Small intestine (tissue), 7 donors: ENCODE measurements at regions not wholly inside any gene's neighbourhood (a gene's known extent, or its start where the extent isn't known, plus 50 kb on each side); places are given as distances from the start of the nearest gene placed in this dataset.

Experiments
- DNase-seq, 2 donors: peaks; one replicate each; pipeline versions ENCODE4 v3.0.0 to v3.0.0-alpha.2; 2013
- FAIRE-seq: peaks from 2 replicates; lab custom pipeline; 2012; peaks lifted over from hg19 to GRCh38; lab: Jason Lieb, UNC
- H3K27ac ChIP-seq, 3 donors: one replicate each; pipeline ENCODE4 v1.5.1; 2013; ENCODE audit warnings: low read length in 2 of 3, mild to moderate bottlenecking in 2 of 3, control low read depth in 1 of 3, inconsistent platforms in 1 of 3, low read depth in 1 of 3, moderate library complexity in 1 of 3
- H3K27me3 ChIP-seq, 3 donors: one replicate each; pipeline ENCODE4 v1.6.1; 2013; ENCODE audit warnings: low read length in 3 of 3, inconsistent platforms in 1 of 3; ENCODE audit not compliant: control insufficient read depth in 3 of 3, insufficient read depth in 3 of 3
- H3K36me3 ChIP-seq, 3 donors: one replicate each; pipeline ENCODE4 v1.6.1; 2013; ENCODE audit warnings: low read length in 3 of 3, inconsistent platforms in 1 of 3, low read depth in 1 of 3, mild to moderate bottlenecking in 1 of 3, moderate library complexity in 1 of 3; ENCODE audit not compliant: control insufficient read depth in 3 of 3, insufficient read depth in 2 of 3
- H3K4me1 ChIP-seq, 3 donors: one replicate each; pipeline ENCODE4 v1.6.1; 2013; ENCODE audit warnings: low read length in 2 of 3, inconsistent platforms in 1 of 3, low read depth in 1 of 3, mild to moderate bottlenecking in 1 of 3, moderate library complexity in 1 of 3; ENCODE audit not compliant: control insufficient read depth in 3 of 3, insufficient read depth in 2 of 3
- H3K4me3 ChIP-seq, 3 donors: one replicate each; pipeline ENCODE4 v1.5.1; 2013; ENCODE audit warnings: low read length in 3 of 3, control low read depth in 1 of 3, inconsistent platforms in 1 of 3, low read depth in 1 of 3, mild to moderate bottlenecking in 1 of 3, moderate library complexity in 1 of 3
- H3K9me3 ChIP-seq, 2 donors: one replicate each; pipeline ENCODE4 v1.6.1; 2013; ENCODE audit warnings: low read depth in 1 of 2, low read length in 1 of 2; ENCODE audit not compliant: control insufficient read depth in 2 of 2, insufficient read depth in 1 of 2
- WGBS, 3 donors: extraction: QIAGEN DNeasy Blood & Tissue Kit; methylation state at CpG; one replicate each; pipeline ENCODE4 v1.1.7; 2013; 5-methylcytosine and 5-hydroxymethylcytosine counted together
- donor health status: healthy with polysubstance abuse.
- donor health status: control.
- donor health status: control.
- donor health status: Bipolar disorder and iron deficiency.
- donor health status: healthy.

GRCh38 chr3:18767756-18768303 lies 342.7 kb upstream of the SATB1 start:
- peak in 1 of 2 donors; percentile 39 for DNase-seq
- H3K36me3 ChIP-seq, result no peaks in the 10 kb centered on the region
- H3K27me3 ChIP-seq, result no peaks in the 10 kb centered on the region
- no peaks in the 10 kb centered on the region for H3K4me1 ChIP-seq
- H3K4me3 ChIP-seq, result no peak overlapping the region
- 79 to 85% (median 79%) methylated on average over 6 of the region's 6 CpGs for whole genome bisulfite sequencing, 3 donors
- no peak for FAIRE-seq
- no peaks in the 10 kb centered on the region for H3K9me3 ChIP-seq
- H3K27ac ChIP-seq, result no peak overlapping the region

- no peak for DNase-seq
- Histone ChIP-seq H3K4me3 (no peak overlapping the region), H3K27me3 (no peaks in the 10 kb centered on the region), H3K36me3 (no peaks in the 10 kb centered on the region), H3K27ac (no peak overlapping the region), H3K9me3 (no peaks in the 10 kb centered on the region), H3K4me1 (no peaks in the 10 kb centered on the region)
- 10 to 52% (median 14%) methylated on average over 2 of the region's 2 CpGs for WGBS, 3 donors
- no peak for FAIRE-seq
Observed at GRCh38 chr3:18766974-18767373, 341.8 kb upstream of the SATB1 start.

GRCh38 chr3:18765662-18766061 lies 340.5 kb upstream of the SATB1 start:
- H3K36me3 ChIP-seq, result no peaks in the 10 kb centered on the region
- FAIRE-seq (no peak), DNase-seq (no peak)
- 75 to 93% (median 84%) methylated on average over 1 of the region's 1 CpG for WGBS, 3 donors
- H3K9me3 ChIP-seq, result no peaks in the 10 kb centered on the region
- no peak overlapping the region for H3K27ac ChIP-seq
- no peaks in the 10 kb centered on the region for H3K27me3 ChIP-seq
- H3K4me1 ChIP-seq, result no peaks in the 10 kb centered on the region
- H3K4me3 ChIP-seq, result no peak overlapping the region

GRCh38 chr3:18765161-18765560 lies 340.0 kb upstream of the SATB1 start:
- no peak for FAIRE-seq
- Histone ChIP-seq H3K4me3 (no peak overlapping the region), H3K27ac (no peak overlapping the region), H3K9me3 (no peaks in the 10 kb centered on the region), H3K27me3 (no peaks in the 10 kb centered on the region), H3K4me1 (no peaks in the 10 kb centered on the region), H3K36me3 (no peaks in the 10 kb centered on the region)
- 70 to 84% (median 83%) methylated on average over 5 of the region's 5 CpGs for WGBS, 3 donors
- DNase-seq, result no peak

- Histone ChIP-seq H3K27me3 (no peaks in the 10 kb centered on the region), H3K4me3 (no peak overlapping the region), H3K9me3 (no peaks in the 10 kb centered on the region), H3K36me3 (no peaks in the 10 kb centered on the region), H3K4me1 (no peaks in the 10 kb centered on the region), H3K27ac (no peak overlapping the region)
- WGBS, 3 donors, result 46 to 57% (median 51%) methylated on average over 4 to 5 of the region's 5 CpGs
- DNase-seq (no peak), FAIRE-seq (no peak)
Observed at GRCh38 chr3:18761530-18761929, 336.4 kb upstream of the SATB1 start.

GRCh38 chr3:18758047-18758704 lies 333.0 kb upstream of the SATB1 start:
- peak; percentile 75 to 93 for DNase-seq
- Histone ChIP-seq H3K27ac (no peak overlapping the region), H3K4me3 (no peak overlapping the region), H3K27me3 (no peaks in the 10 kb centered on the region), H3K4me1 (no peaks in the 10 kb centered on the region), H3K9me3 (no peaks in the 10 kb centered on the region), H3K36me3 (no peaks in the 10 kb centered on the region)
- WGBS, 3 donors, result 30 to 50% (median 30%) methylated on average over 4 of the region's 4 CpGs
- FAIRE-seq, result peak; percentile 70

- Histone ChIP-seq H3K9me3 (no peaks in the 10 kb centered on the region), H3K27ac (no peak overlapping the region), H3K27me3 (no peaks in the 10 kb centered on the region), H3K4me3 (no peak overlapping the region), H3K4me1 (no peaks in the 10 kb centered on the region), H3K36me3 (no peaks in the 10 kb centered on the region)
- WGBS, 3 donors, result 22 to 72% (median 56%) methylated on average over 3 of the region's 3 CpGs
- DNase-seq (no peak), FAIRE-seq (no peak)
Observed at GRCh38 chr3:18757476-18757875, 332.3 kb upstream of the SATB1 start.

GRCh38 chr3:18752273-18752934 lies 327.3 kb upstream of the SATB1 start:
- H3K27ac ChIP-seq, result no peak overlapping the region
- H3K36me3 ChIP-seq, result no peaks in the 10 kb centered on the region
- DNase-seq (no peak), FAIRE-seq (no peak)
- no peak overlapping the region for H3K4me3 ChIP-seq
- H3K27me3 ChIP-seq, result no peaks in the 10 kb centered on the region
- no peaks in the 10 kb centered on the region for H3K4me1 ChIP-seq
- H3K9me3 ChIP-seq, result no peaks in the 10 kb centered on the region
- 85 to 91% (median 87%) methylated on average over 4 of the region's 4 CpGs for WGBS, 3 donors
